ENCODE measurements at regions not wholly inside any gene's neighbourhood (a gene's known extent, or its start where the extent isn't known, plus 50 kb on each side); places are given as distances from the start of the nearest gene placed in this dataset.
"Not testable (repeated sequence)": the region's sequence is repeated elsewhere in the genome, so short reads cannot be mapped to it uniquely, and the experiment has no call there.

- DNase-seq, result no peak
These were observed 157.0 kb upstream of the NTRK2 start for GRCh38 chr9:84512493-84512892.

- no peak for DNase-seq
These were observed 156.1 kb upstream of the NTRK2 start for GRCh38 chr9:84513473-84513872.

- no peak for DNase-seq
These were observed 155.6 kb upstream of the NTRK2 start for GRCh38 chr9:84513979-84514378.

GRCh38 chr9:84514421-84514820 is 155.1 kb upstream of the NTRK2 start:
- no peak for DNase-seq

GRCh38 chr9:84517026-84517425 is 152.5 kb upstream of the NTRK2 start:
- DNase-seq, result no peak

GRCh38 chr9:84519413-84519812 is 150.1 kb upstream of the NTRK2 start:
- no peak for DNase-seq

- DNase-seq, result no peak
These were observed 148.3 kb upstream of the NTRK2 start for GRCh38 chr9:84521208-84521607.

- DNase-seq, result not testable (repeated sequence)
These were observed 143.3 kb upstream of the NTRK2 start for GRCh38 chr9:84526211-84526610.

- DNase-seq, result not testable (repeated sequence)
These were observed 142.3 kb upstream of the NTRK2 start for GRCh38 chr9:84527060-84527720.

- not testable (repeated sequence) for DNase-seq
These were observed 133.6 kb upstream of the NTRK2 start for GRCh38 chr9:84535973-84536372.

GRCh38 chr9:84538879-84539278 is 130.7 kb upstream of the NTRK2 start:
- no peak for DNase-seq

- no peak for DNase-seq
These were observed 127.0 kb upstream of the NTRK2 start for GRCh38 chr9:84542554-84542953.

- no peak for DNase-seq
These were observed 115.4 kb upstream of the NTRK2 start for GRCh38 chr9:84554069-84554664.

GRCh38 chr9:84556556-84556955 is 113.0 kb upstream of the NTRK2 start:
- DNase-seq, result no peak

GRCh38 chr9:84557751-84558150 is 111.8 kb upstream of the NTRK2 start:
- DNase-seq, result no peak

- no peak for DNase-seq
These were observed 105.8 kb upstream of the NTRK2 start for GRCh38 chr9:84563691-84564090.

- DNase-seq, result no peak
These were observed 101.7 kb upstream of the NTRK2 start for GRCh38 chr9:84567805-84568204.

GRCh38 chr9:84570482-84571154 is 98.9 kb upstream of the NTRK2 start:
- DNase-seq, result no peak

- DNase-seq, result no peak
These were observed 96.4 kb upstream of the NTRK2 start for GRCh38 chr9:84573083-84573482.

GRCh38 chr9:84575705-84576104 is 93.8 kb upstream of the NTRK2 start:
- DNase-seq, result no peak

- DNase-seq, result no peak
These were observed 85.7 kb upstream of the NTRK2 start for GRCh38 chr9:84583866-84584265.

GRCh38 chr9:84586662-84587061 is 82.9 kb upstream of the NTRK2 start:
- no peak for DNase-seq

GRCh38 chr9:84587153-84587552 is 82.4 kb upstream of the NTRK2 start:
- no peak for DNase-seq

- no peak for DNase-seq
These were observed 80.0 kb upstream of the NTRK2 start for GRCh38 chr9:84589542-84589941.
